WTC11 (cell line): ENCODE measurements at regions not wholly inside any gene's neighbourhood (a gene's known extent, or its start where the extent isn't known, plus 50 kb on each side); places are given as distances from the start of the nearest gene placed in this dataset.

Source experiments
- ATAC-seq: fragments of 200-7000 bp; cut with Tn5 transposase; 2 replicates; pipeline ENCODE4 v1.10.0; 2021; ENCODE audit warnings: mild to moderate bottlenecking, moderate library complexity
- CTCF ChIA-PET: fragments of 300-600 bp; sonication (Branson Sonifier 250); formaldehyde crosslinking; loops from one replicate; lab custom pipeline; 2021; ENCODE audit warnings: antibody characterized with exemption; lab: Charles Lee
- POLR2A ChIA-PET: fragments of 350-600 bp; sonication (Branson Sonifier 250); formaldehyde crosslinking; loops from one replicate; lab custom pipeline; 2021; ENCODE audit warnings: antibody characterized with exemption; lab: Charles Lee
- DNase-seq: peaks from one replicate; pipeline ENCODE4 v3.0.0; 2021; ENCODE audit warnings: low spot score
- H3K27ac Mint-ChIP-seq: 2 replicates; pipeline ENCODE4 v1.8.0; 2021; ENCODE audit warnings: mixed read lengths
- H3K27me3 Mint-ChIP-seq: 2 replicates; pipeline ENCODE4 v1.8.0; 2021; ENCODE audit warnings: low read depth, mild to moderate bottlenecking, moderate library complexity, mixed read lengths
- H3K36me3 Mint-ChIP-seq: 2 replicates; pipeline ENCODE4 v1.8.0; 2021; ENCODE audit warnings: mixed read lengths
- H3K4me1 Mint-ChIP-seq: 2 replicates; pipeline ENCODE4 v1.8.0; 2022; ENCODE audit warnings: mixed read lengths
- H3K4me3 Mint-ChIP-seq: 2 replicates; pipeline ENCODE4 v1.8.0; 2021; ENCODE audit warnings: mild to moderate bottlenecking, moderate library complexity, mixed read lengths
- H3K9me3 Mint-ChIP-seq: 2 replicates; pipeline ENCODE4 v1.8.0; 2021; ENCODE audit warnings: mixed read lengths
- CBFB ChIP-seq: sonication (generic); formaldehyde crosslinking; IDR thresholded peaks from 2 replicates; pipeline ENCODE4 v1.8.1; 2022; ENCODE audit warnings: mild to moderate bottlenecking, low read depth, missing genetic modification reagents
- CDX4 ChIP-seq: fragments of 250-450 bp; sonication (Bioruptor Pico); IDR thresholded peaks from 2 replicates; pipeline ENCODE4 v1.9.0; 2021; ENCODE audit warnings: moderate library complexity, mild to moderate bottlenecking, inconsistent platforms, borderline replicate concordance
- CREM ChIP-seq: sonication (generic); formaldehyde crosslinking; IDR thresholded peaks from 2 replicates; pipeline ENCODE4 v1.8.1; 2022; ENCODE audit warnings: mild to moderate bottlenecking, missing genetic modification reagents, moderate library complexity
- E2F1 ChIP-seq: sonication (generic); formaldehyde crosslinking; IDR thresholded peaks from 2 replicates; pipeline ENCODE4 v1.8.0; 2022; ENCODE audit warnings: mild to moderate bottlenecking, missing genetic modification reagents
- ELF4 ChIP-seq: sonication (generic); formaldehyde crosslinking; IDR thresholded peaks from 2 replicates; pipeline ENCODE4 v1.8.1; 2022; ENCODE audit warnings: low read depth, mild to moderate bottlenecking, moderate library complexity, missing genetic modification reagents
- ERG ChIP-seq: fragments of 250-450 bp; sonication (Bioruptor Pico); IDR thresholded peaks from 2 replicates; pipeline ENCODE4 v1.8.0; 2021; ENCODE audit warnings: mild to moderate bottlenecking
- FOXP1 ChIP-seq: sonication (generic); formaldehyde crosslinking; IDR thresholded peaks from 2 replicates; pipeline ENCODE4 v1.8.0; 2022; ENCODE audit warnings: missing genetic modification reagents, mild to moderate bottlenecking, moderate library complexity, borderline replicate concordance
- HMGXB4 ChIP-seq: sonication (generic); formaldehyde crosslinking; IDR thresholded peaks from 2 replicates; pipeline ENCODE4 v1.8.1; 2023; ENCODE audit warnings: mild to moderate bottlenecking, moderate library complexity, missing genetic modification reagents
- JAZF1 ChIP-seq: fragments of 250-450 bp; sonication (Bioruptor Pico); IDR thresholded peaks from 2 replicates; pipeline ENCODE4 v1.9.0; 2021; ENCODE audit warnings: moderate library complexity, mild to moderate bottlenecking, inconsistent platforms
- JUN ChIP-seq: sonication (generic); formaldehyde crosslinking; IDR thresholded peaks from 2 replicates; pipeline ENCODE4 v1.8.0; 2023; ENCODE audit warnings: mild to moderate bottlenecking, missing genetic modification reagents
- OVOL2 ChIP-seq: fragments of 250-450 bp; sonication (Bioruptor Pico); IDR thresholded peaks from 2 replicates; pipeline ENCODE4 v1.9.0; 2021; ENCODE audit warnings: mild to moderate bottlenecking, borderline replicate concordance
- RORB ChIP-seq: fragments of 250-450 bp; sonication (Bioruptor Pico); IDR thresholded peaks from 2 replicates; pipeline ENCODE4 v1.9.0; 2021; ENCODE audit warnings: mild to moderate bottlenecking
- SOX15 ChIP-seq: fragments of 250-450 bp; sonication (Bioruptor Pico); IDR thresholded peaks from 2 replicates; pipeline ENCODE4 v1.9.0; 2021; ENCODE audit warnings: mild to moderate bottlenecking
- SP1 ChIP-seq: sonication (generic); formaldehyde crosslinking; conservative IDR thresholded peaks from 2 replicates; pipeline ENCODE4 v1.8.1; 2022; ENCODE audit warnings: missing genetic modification reagents
- STAT6 ChIP-seq: sonication (generic); formaldehyde crosslinking; conservative IDR thresholded peaks from 2 replicates; pipeline ENCODE4 v1.8.1; 2023; ENCODE audit warnings: mild to moderate bottlenecking, low read depth, missing genetic modification reagents, moderate library complexity
- TCF7 ChIP-seq: sonication (generic); formaldehyde crosslinking; IDR thresholded peaks from 2 replicates; pipeline ENCODE4 v1.8.0; 2022; ENCODE audit warnings: mild to moderate bottlenecking, low read depth, missing genetic modification reagents, moderate library complexity
- USF1 ChIP-seq: sonication (generic); formaldehyde crosslinking; IDR thresholded peaks from 2 replicates; pipeline ENCODE4 v1.8.0; 2022; ENCODE audit warnings: mild to moderate bottlenecking, missing genetic modification reagents
- ZMAT4 ChIP-seq: fragments of 250-450 bp; sonication (Bioruptor Pico); IDR thresholded peaks from 2 replicates; pipeline ENCODE4 v1.9.0; 2021; ENCODE audit warnings: mild to moderate bottlenecking
- ZNF219 ChIP-seq: sonication (generic); formaldehyde crosslinking; IDR thresholded peaks from 2 replicates; pipeline ENCODE4 v1.8.0; 2023; ENCODE audit warnings: missing genetic modification reagents, mild to moderate bottlenecking, borderline replicate concordance
- ZNF281 ChIP-seq: sonication (generic); formaldehyde crosslinking; IDR thresholded peaks from 2 replicates; pipeline ENCODE4 v1.8.0; 2023; ENCODE audit warnings: mild to moderate bottlenecking, missing genetic modification reagents
- ZNF396 ChIP-seq: fragments of 250-450 bp; sonication (Bioruptor Pico); IDR thresholded peaks from 2 replicates; pipeline ENCODE4 v1.8.0; 2021; ENCODE audit warnings: mild to moderate bottlenecking, moderate library complexity, borderline replicate concordance

GRCh38 chr1:201648066-201648906, 109.4 kb downstream of the NAV1 start (continued):
- TF ChIP-seq USF1 (CRISPR knock-in tag) (0 out of 2 replicates have a peak, but pooled peaks have one; percentile 6), FOXP1 (CRISPR knock-in tag) (peak; percentile 63; the same call in 1 of the 2 replicates), RORB (CRISPR knock-in tag) (no peak), ZNF396 (CRISPR knock-in tag) (no peak), SP1 (CRISPR knock-in tag) (0 out of 2 replicates have a peak, but pooled peaks have one; percentile 32), ZMAT4 (CRISPR knock-in tag) (no peak), ZNF281 (no peak), CREM (CRISPR knock-in tag) (no peak)

- POLR2A ChIA-PET, result interaction anchor here (0.7 to 1.7 kb wide), 7 partner anchors 27 to 169 kb away, joined by 3 to 10 read pairs (median 4); no protein-coding TSS in a partner anchor
- DNase-seq, result peak; percentile 66
- H3K27ac Mint-ChIP-seq, result no peak overlapping the region
- 0 out of 2 replicates have a peak, but pooled peaks have one; percentile 80 for TF ChIP-seq STAT6
- TF ChIP-seq CBFB (CRISPR knock-in tag), result no peak
- TF ChIP-seq JUN (CRISPR knock-in tag), result 0 out of 2 replicates have a peak, but pooled peaks have one; percentile 51
- TF ChIP-seq SOX15, result no peak
- peak; percentile 38; the same call in 1 of the 2 replicates for TF ChIP-seq ZNF219 (CRISPR knock-in tag)
- TF ChIP-seq JAZF1 (CRISPR knock-in tag), result no peak
- TF ChIP-seq ELF4 (CRISPR knock-in tag), result no peak
- TF ChIP-seq TCF7 (CRISPR knock-in tag), result no peak
- TF ChIP-seq CDX4 (CRISPR knock-in tag), result no peak
- TF ChIP-seq ERG (CRISPR knock-in tag), result no peak
- 0 out of 2 replicates have a peak, but pooled peaks have one; percentile 51 for TF ChIP-seq HMGXB4
- no peak for TF ChIP-seq OVOL2
- TF ChIP-seq E2F1 (CRISPR knock-in tag), result no peak
These were observed 110.2 kb downstream of the NAV1 start for GRCh38 chr1:201648907-201649721.

More at GRCh38 chr1:201648907-201649721, 110.2 kb downstream of the NAV1 start:
- no peaks in the 10 kb centered on the region for H3K9me3 Mint-ChIP-seq
- H3K4me3 Mint-ChIP-seq, result peak overlapping the region; percentile 79
- H3K27me3 Mint-ChIP-seq, result peaks cover 17% of the 10 kb centered on the region
- CTCF ChIA-PET, result interaction anchor here (0.6 to 6.2 kb wide), 21 partner anchors 13 to 1940 kb away, joined by 3 to 45 read pairs (median 7); no protein-coding TSS in a partner anchor
- peak; percentile 22 for ATAC-seq
- no peaks in the 10 kb centered on the region for H3K36me3 Mint-ChIP-seq
- peaks cover 49% of the 10 kb centered on the region for H3K4me1 Mint-ChIP-seq
